ENCODE measurements at regions not wholly inside any gene's neighbourhood (a gene's known extent, or its start where the extent isn't known, plus 50 kb on each side); places are given as distances from the start of the nearest gene placed in this dataset.

GRCh38 chr1:199821029-199821779 is 206.3 kb upstream of the NR5A2 start:
- TF ChIP-seq ARNTL (CRISPR knock-in tag; IDR thresholded peaks at IDR 0.05; ENCODE audit: borderline replicate concordance, low read depth) (no peak), BACH2 (CRISPR knock-in tag; IDR thresholded peaks at IDR 0.05; ENCODE audit: borderline replicate concordance) (no peak), PPARA (CRISPR knock-in tag; IDR thresholded peaks at IDR 0.05; ENCODE audit: borderline replicate concordance) (no peak), PATZ1 (CRISPR knock-in tag; IDR thresholded peaks at IDR 0.05; ENCODE audit: borderline replicate concordance) (no peak)
